A549 (cell line): ENCODE measurements at regions not wholly inside any gene's neighbourhood (a gene's known extent, or its start where the extent isn't known, plus 50 kb on each side); places are given as distances from the start of the nearest gene placed in this dataset.

Experiments used
- ATAC-seq, 2 experiments: fragments of 200-7000 bp in 1 of 2; fragments of >200 bp in 1 of 2; cut with Nextera tagmentation in 1 of 2; cut with Tn5 transposase in 1 of 2; 3 replicates each; pipeline versions ENCODE4 v1.8.0 to v1.9.1; 2018 to 2020; ENCODE audit warnings: mild to moderate bottlenecking in 1 of 2, moderate library complexity in 1 of 2
- CTCF ChIA-PET: fragments of 300-600 bp; sonication (Branson Sonifier 250); formaldehyde crosslinking; extraction: SDS; loops from one replicate; lab custom pipeline; 2021; ENCODE audit warnings: antibody characterized with exemption, inconsistent platforms; lab: Yijun Ruan, JAX
- POLR2A ChIA-PET: fragments of 350-600 bp; formaldehyde crosslinking; extraction: SDS; loops from one replicate; lab custom pipeline; 2021; ENCODE audit warnings: antibody characterized with exemption, inconsistent platforms; lab: Yijun Ruan, JAX
- DNase-seq, 2 experiments: peaks; one replicate each; pipeline versions ENCODE4 v3.0.0 to v3.0.0-alpha.2; 2011 to 2016; ENCODE audit warnings: low read depth in 1 of 2, low spot score in 1 of 2
- FAIRE-seq: peaks from 2 replicates; lab custom pipeline; 2011; peaks lifted over from hg19 to GRCh38; lab: Jason Lieb, UNC
- H3K27ac ChIP-seq, 2 experiments: fragments of >200 bp; sonication (Bioruptor Twin); formaldehyde crosslinking; 3 replicates each; pipeline ENCODE4 v1.5.1; 2016 to 2017
- H3K4me1 ChIP-seq: fragments of >200 bp; sonication (Bioruptor Twin); formaldehyde crosslinking; 3 replicates; pipeline ENCODE4 v1.6.1; 2016
- H3K4me2 ChIP-seq: fragments of >200 bp; sonication (Bioruptor Twin); formaldehyde crosslinking; 3 replicates; pipeline ENCODE4 v1.6.1; 2016
- H3K4me3 ChIP-seq: fragments of >200 bp; sonication (Bioruptor Twin); formaldehyde crosslinking; 3 replicates; pipeline ENCODE4 v1.5.1; 2016
- H3K9me3 ChIP-seq: fragments of >200 bp; sonication (Bioruptor Twin); formaldehyde crosslinking; 3 replicates; pipeline ENCODE4 v1.6.1; 2016
- CHD4 ChIP-seq: fragments of 200-600 bp; sonication (generic); IDR thresholded peaks from 2 replicates; pipeline ENCODE4 v1.6.1; 2016; ENCODE audit warnings: antibody characterized with exemption, mild to moderate bottlenecking, borderline replicate concordance
- FOSB ChIP-seq: fragments of 250-450 bp; sonication (Bioruptor Pico); IDR thresholded peaks from 2 replicates; pipeline ENCODE4 v1.5.0; 2020; ENCODE audit warnings: mild to moderate bottlenecking, moderate library complexity
- FOSL2 ChIP-seq, 2 experiments: fragments of 450-650 bp in 1 of 2; fragments of >200 bp in 1 of 2; sonication (Bioruptor Twin) in 1 of 2; formaldehyde crosslinking; IDR thresholded peaks; 2 replicates each; pipeline versions ENCODE4 v1.5.0 to v1.6.1; 2016 to 2020; ENCODE audit warnings: mild to moderate bottlenecking in 1 of 2, moderate library complexity in 1 of 2
- HEYL ChIP-seq: fragments of 250-450 bp; sonication (Bioruptor Pico); IDR thresholded peaks from 2 replicates; pipeline ENCODE4 v1.8.0; 2021; ENCODE audit warnings: mild to moderate bottlenecking, moderate library complexity
- HOXA7 ChIP-seq: fragments of 250-450 bp; sonication (Bioruptor Pico); IDR thresholded peaks from 2 replicates; pipeline ENCODE4 v1.5.0; 2020; ENCODE audit warnings: mild to moderate bottlenecking, moderate library complexity
- HOXB13 ChIP-seq: fragments of 250-450 bp; sonication (Bioruptor Pico); IDR thresholded peaks from 2 replicates; pipeline ENCODE4 v1.5.0; 2020; ENCODE audit warnings: low read depth, mild to moderate bottlenecking, moderate library complexity
- HOXB5 ChIP-seq: fragments of 250-450 bp; sonication (Bioruptor Pico); IDR thresholded peaks from 2 replicates; pipeline ENCODE4 v1.5.0; 2020; ENCODE audit warnings: mild to moderate bottlenecking, moderate library complexity
- KDM5A ChIP-seq: fragments of 200-600 bp; sonication (generic); IDR thresholded peaks from 2 replicates; pipeline ENCODE4 v1.6.1; 2016; ENCODE audit warnings: antibody characterized with exemption, mild to moderate bottlenecking
- MAFK ChIP-seq: fragments of 450-650 bp; IDR thresholded peaks from 2 replicates; pipeline ENCODE4 v1.6.1; 2014; ENCODE audit not compliant: partially characterized antibody
- NFE2L2 ChIP-seq: fragments of 150-350 bp; conservative IDR thresholded peaks from 2 replicates; pipeline ENCODE4 v1.6.1; 2014; ENCODE audit warnings: low read length
- POLR2A ChIP-seq: IDR thresholded peaks from 2 replicates; pipeline ENCODE4 v1.6.1; 2012; ENCODE audit warnings: mild to moderate bottlenecking, low read length
- TP53 ChIP-seq: fragments of 250-450 bp; sonication (Bioruptor Pico); IDR thresholded peaks from 2 replicates; pipeline ENCODE4 v1.5.0; 2021; ENCODE audit warnings: mild to moderate bottlenecking, moderate library complexity
- ZC3H11A ChIP-seq: fragments of 450-650 bp; IDR thresholded peaks from 2 replicates; pipeline ENCODE4 v1.6.1; 2014; ENCODE audit warnings: antibody characterized with exemption, mild to moderate bottlenecking
- ZSCAN20 ChIP-seq: fragments of 250-450 bp; sonication (Bioruptor Pico); IDR thresholded peaks from 2 replicates; pipeline ENCODE4 v1.8.0; 2022; ENCODE audit warnings: mild to moderate bottlenecking, moderate library complexity
- WGBS: methylation state at CpG from one replicate; pipeline ENCODE4 v1.1.6; 2017; ENCODE audit errors: missing lambda C conversion rate; 5-methylcytosine and 5-hydroxymethylcytosine counted together
- TF ChIP-seq, protein P1 (sequence below): fragments of >200 bp; sonication (Bioruptor Twin); formaldehyde crosslinking; IDR thresholded peaks from 3 replicates; pipeline ENCODE4 v1.5.1; 2016
- TF ChIP-seq, protein P2 (sequence below): IDR thresholded peaks from 2 replicates; pipeline ENCODE4 v1.6.1; 2012
- TF ChIP-seq, protein P3 (sequence below): fragments of 250-450 bp; sonication (Bioruptor Pico); IDR thresholded peaks from 2 replicates; pipeline ENCODE4 v1.5.0; 2021; ENCODE audit warnings: mild to moderate bottlenecking, moderate library complexity, borderline replicate concordance
- TF ChIP-seq, protein P4 (sequence below): fragments of >200 bp; sonication (Bioruptor Twin); formaldehyde crosslinking; IDR thresholded peaks from 2 replicates; pipeline ENCODE4 v1.6.1; 2016
- TF ChIP-seq, protein P5 (sequence below): fragments of 450-650 bp; IDR thresholded peaks from 2 replicates; pipeline ENCODE4 v1.6.1; 2014; ENCODE audit warnings: antibody characterized with exemption
- TF ChIP-seq, protein P6 (sequence below): fragments of >200 bp; sonication (Bioruptor Twin); formaldehyde crosslinking; IDR thresholded peaks from 3 replicates; pipeline ENCODE4 v1.6.1; 2016

DNA sequence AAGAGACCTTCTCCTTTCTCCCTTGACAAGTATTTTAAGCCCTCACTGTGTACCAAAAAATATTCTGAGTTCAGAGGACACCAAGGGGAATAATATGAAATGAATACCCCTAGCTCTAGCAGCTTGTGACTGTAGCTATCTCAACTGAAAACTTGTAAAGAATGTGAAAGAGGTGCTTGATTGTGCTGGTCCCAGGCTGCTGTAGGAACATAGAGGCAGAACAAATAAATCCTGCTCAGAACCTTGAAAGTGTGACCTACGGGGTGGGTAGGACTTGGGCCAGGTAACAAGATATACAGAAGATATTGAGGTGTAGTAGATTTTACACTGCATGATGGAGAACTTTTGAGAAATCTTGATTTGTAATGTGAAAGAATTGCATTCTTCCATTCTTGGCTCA, 606.8 kb downstream of the TOX3 start:
- no peak overlapping the region for H3K4me3 ChIP-seq
- WGBS: 0% methylated on average over 1 of the region's 1 CpG
- no peaks in the 10 kb centered on the region for H3K9me3 ChIP-seq
- ATAC-seq (no peak), FAIRE-seq (no peak), DNase-seq (no peak)
- POLR2A ChIA-PET: no interaction called here
- H3K27ac ChIP-seq: no peak overlapping the region
- CTCF ChIA-PET: interaction anchor here (1.3 to 1.4 kb wide), 2 partner anchors 14 to 129 kb away, joined by 3 read pairs; no protein-coding TSS in a partner anchor
- TF ChIP-seq FOSL2 (IDR thresholded peaks at IDR 0.05) (no peak), FOSL2 (CRISPR knock-in tag; IDR thresholded peaks at IDR 0.05) (no peak), KDM5A (no peak), NFE2L2 (no peak), CHD4 (no peak), HOXB13 (CRISPR knock-in tag) (no peak), HEYL (no peak), ZSCAN20 (CRISPR knock-in tag) (no peak), ZC3H11A (no peak), MAFK (no peak)
- TF ChIP-seq, protein P1, sequence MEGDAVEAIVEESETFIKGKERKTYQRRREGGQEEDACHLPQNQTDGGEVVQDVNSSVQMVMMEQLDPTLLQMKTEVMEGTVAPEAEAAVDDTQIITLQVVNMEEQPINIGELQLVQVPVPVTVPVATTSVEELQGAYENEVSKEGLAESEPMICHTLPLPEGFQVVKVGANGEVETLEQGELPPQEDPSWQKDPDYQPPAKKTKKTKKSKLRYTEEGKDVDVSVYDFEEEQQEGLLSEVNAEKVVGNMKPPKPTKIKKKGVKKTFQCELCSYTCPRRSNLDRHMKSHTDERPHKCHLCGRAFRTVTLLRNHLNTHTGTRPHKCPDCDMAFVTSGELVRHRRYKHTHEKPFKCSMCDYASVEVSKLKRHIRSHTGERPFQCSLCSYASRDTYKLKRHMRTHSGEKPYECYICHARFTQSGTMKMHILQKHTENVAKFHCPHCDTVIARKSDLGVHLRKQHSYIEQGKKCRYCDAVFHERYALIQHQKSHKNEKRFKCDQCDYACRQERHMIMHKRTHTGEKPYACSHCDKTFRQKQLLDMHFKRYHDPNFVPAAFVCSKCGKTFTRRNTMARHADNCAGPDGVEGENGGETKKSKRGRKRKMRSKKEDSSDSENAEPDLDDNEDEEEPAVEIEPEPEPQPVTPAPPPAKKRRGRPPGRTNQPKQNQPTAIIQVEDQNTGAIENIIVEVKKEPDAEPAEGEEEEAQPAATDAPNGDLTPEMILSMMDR: no peak
- TF ChIP-seq, protein P2, sequence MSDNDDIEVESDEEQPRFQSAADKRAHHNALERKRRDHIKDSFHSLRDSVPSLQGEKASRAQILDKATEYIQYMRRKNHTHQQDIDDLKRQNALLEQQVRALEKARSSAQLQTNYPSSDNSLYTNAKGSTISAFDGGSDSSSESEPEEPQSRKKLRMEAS: no peak
- TF ChIP-seq, protein P3, sequence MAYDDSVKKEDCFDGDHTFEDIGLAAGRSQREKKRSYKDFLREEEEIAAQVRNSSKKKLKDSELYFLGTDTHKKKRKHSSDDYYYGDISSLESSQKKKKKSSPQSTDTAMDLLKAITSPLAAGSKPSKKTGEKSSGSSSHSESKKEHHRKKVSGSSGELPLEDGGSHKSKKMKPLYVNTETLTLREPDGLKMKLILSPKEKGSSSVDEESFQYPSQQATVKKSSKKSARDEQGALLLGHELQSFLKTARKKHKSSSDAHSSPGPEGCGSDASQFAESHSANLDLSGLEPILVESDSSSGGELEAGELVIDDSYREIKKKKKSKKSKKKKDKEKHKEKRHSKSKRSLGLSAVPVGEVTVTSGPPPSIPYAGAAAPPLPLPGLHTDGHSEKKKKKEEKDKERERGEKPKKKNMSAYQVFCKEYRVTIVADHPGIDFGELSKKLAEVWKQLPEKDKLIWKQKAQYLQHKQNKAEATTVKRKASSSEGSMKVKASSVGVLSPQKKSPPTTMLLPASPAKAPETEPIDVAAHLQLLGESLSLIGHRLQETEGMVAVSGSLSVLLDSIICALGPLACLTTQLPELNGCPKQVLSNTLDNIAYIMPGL (CRISPR knock-in tag): no peak
- TF ChIP-seq, protein P4, sequence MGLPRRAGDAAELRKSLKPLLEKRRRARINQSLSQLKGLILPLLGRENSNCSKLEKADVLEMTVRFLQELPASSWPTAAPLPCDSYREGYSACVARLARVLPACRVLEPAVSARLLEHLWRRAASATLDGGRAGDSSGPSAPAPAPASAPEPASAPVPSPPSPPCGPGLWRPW: no peak
- H3K4me1 ChIP-seq: no peaks in the 10 kb centered on the region
- H3K4me2 ChIP-seq: no peak overlapping the region

DNA sequence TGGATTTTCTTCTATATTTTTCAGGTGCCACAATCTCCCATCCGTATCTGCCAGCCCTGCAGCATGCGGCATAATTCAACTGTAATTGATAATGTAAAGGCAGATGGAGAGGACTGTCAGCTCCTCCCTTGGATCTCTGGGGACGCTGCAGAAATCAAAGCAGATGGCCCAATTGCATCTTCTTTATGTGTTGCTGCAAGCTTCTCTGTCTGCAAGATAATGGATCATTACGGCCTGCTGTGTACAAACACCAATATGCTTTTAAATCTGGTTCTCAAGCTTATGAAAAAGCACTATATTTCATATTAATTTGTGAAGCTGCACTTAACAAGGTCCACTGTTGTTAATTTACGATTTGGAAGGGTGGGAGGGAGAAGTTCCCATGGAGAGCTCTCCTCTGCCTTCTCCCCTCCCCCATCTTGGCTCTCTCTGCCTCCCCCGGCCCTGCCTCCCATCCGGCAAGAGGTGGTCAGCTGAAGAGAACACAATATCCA, 607.5 kb downstream of the TOX3 start:
- Histone ChIP-seq H3K4me3 (no peak overlapping the region), H3K27ac (no peak overlapping the region)
- ATAC-seq: no peak
- no peak for TF ChIP-seq HOXA7 (CRISPR knock-in tag)
- TF ChIP-seq, protein P5, sequence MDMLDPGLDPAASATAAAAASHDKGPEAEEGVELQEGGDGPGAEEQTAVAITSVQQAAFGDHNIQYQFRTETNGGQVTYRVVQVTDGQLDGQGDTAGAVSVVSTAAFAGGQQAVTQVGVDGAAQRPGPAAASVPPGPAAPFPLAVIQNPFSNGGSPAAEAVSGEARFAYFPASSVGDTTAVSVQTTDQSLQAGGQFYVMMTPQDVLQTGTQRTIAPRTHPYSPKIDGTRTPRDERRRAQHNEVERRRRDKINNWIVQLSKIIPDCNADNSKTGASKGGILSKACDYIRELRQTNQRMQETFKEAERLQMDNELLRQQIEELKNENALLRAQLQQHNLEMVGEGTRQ: no peak
- no peak for TF ChIP-seq POLR2A
- no peak for TF ChIP-seq HOXB5
- no peak for TF ChIP-seq FOSB (CRISPR knock-in tag)
- TF ChIP-seq, protein P6, sequence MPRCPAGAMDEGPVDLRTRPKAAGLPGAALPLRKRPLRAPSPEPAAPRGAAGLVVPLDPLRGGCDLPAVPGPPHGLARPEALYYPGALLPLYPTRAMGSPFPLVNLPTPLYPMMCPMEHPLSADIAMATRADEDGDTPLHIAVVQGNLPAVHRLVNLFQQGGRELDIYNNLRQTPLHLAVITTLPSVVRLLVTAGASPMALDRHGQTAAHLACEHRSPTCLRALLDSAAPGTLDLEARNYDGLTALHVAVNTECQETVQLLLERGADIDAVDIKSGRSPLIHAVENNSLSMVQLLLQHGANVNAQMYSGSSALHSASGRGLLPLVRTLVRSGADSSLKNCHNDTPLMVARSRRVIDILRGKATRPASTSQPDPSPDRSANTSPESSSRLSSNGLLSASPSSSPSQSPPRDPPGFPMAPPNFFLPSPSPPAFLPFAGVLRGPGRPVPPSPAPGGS: no peak
- TF ChIP-seq TP53 (CRISPR knock-in tag): no peak
- TF ChIP-seq, all 56 proteins: peak for 0
- 27% methylated on average over 7 of the region's 7 CpGs for WGBS
- POLR2A ChIA-PET: no interaction called here
- no peak overlapping the region for H3K4me2 ChIP-seq
- no peaks in the 10 kb centered on the region for H3K9me3 ChIP-seq
- FAIRE-seq (no peak), DNase-seq (no peak)
- CTCF ChIA-PET: interaction anchor here (0.6 to 1.4 kb wide), 5 partner anchors 7 to 1692 kb away, joined by 3 to 4 read pairs (median 3); no protein-coding TSS in a partner anchor
- H3K4me1 ChIP-seq: no peaks in the 10 kb centered on the region
